NCI-H2029 treated with DMSO at 0.1 percent for 48 hours (cell line): ENCODE measurements at regions not wholly inside any gene's neighbourhood (a gene's known extent, or its start where the extent isn't known, plus 50 kb on each side); places are given as distances from the start of the nearest gene placed in this dataset.

Experiments used
- DNase-seq: peaks from one replicate; lab custom pipeline; 2025; lab: John Stamatoyannopoulos, UW

GRCh38 chr13:112124141-112124540, 57.2 kb downstream of the SOX1 start:
- DNase-seq, result no peak

DNA sequence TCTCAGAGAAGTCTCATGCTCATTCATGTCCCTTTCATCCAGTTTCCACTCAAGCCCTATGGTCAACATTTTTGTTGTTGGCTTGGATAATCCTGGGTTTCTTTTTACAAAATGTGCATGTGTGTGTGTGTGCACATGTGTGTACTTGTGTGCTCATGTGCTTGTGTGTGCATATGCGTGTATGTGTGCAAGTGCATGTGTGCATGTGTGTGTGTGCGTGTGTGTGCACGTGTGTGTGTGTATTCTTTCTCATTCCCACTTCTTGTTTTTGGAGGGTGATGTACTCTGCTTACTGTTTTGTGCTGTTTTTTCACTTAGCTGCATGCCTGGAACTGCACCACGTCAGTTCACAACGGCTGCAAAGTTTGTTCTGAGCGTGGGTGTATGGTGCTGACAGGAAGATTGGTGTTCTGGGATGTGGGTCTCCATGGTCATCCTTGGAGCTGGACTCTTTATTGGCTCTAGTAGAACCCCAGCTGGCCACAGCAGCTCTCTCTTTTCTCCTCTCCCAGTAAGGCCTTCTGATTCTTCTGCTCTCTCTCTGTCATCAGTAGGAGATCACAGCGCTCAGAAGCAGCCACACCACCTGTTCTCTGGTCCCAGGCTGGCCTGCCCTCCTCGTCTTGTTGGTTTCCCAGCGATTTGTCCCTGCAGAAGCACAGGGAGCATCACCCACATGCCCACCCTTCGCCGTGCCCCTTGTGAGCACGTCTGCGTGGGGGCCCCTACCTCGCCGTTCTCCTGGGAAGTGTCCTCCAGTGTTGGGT, 60.8 kb downstream of the SOX1 start:
- no peak for DNase-seq

GRCh38 chr13:112128331-112128610, 61.3 kb downstream of the SOX1 start:
- no peak for DNase-seq

DNA sequence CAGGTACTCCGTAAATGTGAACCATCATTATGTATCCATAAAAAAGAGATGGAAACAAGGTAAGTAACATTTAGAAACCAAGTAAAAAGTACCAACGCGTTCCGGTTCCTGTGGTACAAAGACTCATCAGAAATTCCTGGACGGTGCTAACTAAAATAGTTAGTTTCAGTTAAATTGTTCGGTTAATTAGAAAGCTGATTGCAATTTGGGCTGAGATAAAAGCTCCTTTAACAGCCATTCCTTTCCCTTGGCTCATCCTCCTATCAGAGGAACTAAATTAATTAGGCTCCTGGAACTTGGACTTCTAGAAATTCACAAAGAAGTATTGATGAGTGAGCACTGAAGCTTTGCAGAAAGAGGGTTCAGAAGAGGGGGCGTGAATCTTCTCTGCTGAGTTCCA, 63.5 kb downstream of the SOX1 start:
- DNase-seq, result no peak

GRCh38 chr13:112131081-112131712, 64.2 kb downstream of the SOX1 start:
- no peak for DNase-seq

DNA sequence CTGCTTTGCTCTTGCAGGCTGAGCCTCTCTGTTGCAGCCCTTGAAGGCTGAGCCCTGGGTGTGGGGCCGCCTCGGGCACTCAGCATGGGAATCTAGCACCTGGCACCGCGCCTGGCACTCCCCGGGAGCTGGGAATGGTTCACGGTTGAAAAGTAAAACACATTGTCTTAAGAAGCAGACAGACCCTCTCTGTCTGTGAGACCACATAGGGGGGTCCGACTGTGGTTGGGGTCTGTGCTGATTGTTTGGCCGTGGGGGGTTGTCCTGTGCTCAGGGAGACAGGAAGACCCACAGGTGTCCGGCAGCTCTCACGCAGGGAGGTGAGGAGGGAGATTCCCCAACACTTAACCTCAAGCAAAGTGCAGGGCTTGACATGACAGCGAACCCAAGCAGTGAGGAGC, 64.8 kb downstream of the SOX1 start:
- no peak for DNase-seq

- DNase-seq, result no peak
Measured at GRCh38 chr13:112132142-112132541, 65.2 kb downstream of the SOX1 start.

DNA sequence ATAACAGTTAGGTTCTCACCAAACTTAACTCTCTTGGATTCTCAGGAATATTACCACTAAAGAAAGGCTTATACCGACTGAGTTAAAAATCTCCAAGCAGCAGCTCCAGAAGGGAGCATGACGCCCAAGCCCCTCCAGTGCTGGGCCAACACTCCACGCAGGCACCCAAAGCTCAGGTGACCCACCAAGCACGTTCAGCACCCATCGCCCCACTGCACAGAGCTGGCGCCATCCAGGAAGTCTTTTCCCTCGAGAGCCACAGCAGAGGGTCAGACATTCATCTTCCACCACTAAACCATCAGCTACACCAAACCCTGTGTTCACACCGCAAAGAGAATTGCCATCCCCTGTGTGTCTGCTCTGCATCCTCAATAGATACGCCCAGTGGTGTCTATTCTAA, 65.7 kb downstream of the SOX1 start:
- no peak for DNase-seq

GRCh38 chr13:112133499-112134390, 66.8 kb downstream of the SOX1 start:
- no peak for DNase-seq

GRCh38 chr13:112134391-112135075, 67.6 kb downstream of the SOX1 start:
- DNase-seq, result no peak

GRCh38 chr13:112136095-112136494, 69.1 kb downstream of the SOX1 start:
- no peak for DNase-seq

DNA sequence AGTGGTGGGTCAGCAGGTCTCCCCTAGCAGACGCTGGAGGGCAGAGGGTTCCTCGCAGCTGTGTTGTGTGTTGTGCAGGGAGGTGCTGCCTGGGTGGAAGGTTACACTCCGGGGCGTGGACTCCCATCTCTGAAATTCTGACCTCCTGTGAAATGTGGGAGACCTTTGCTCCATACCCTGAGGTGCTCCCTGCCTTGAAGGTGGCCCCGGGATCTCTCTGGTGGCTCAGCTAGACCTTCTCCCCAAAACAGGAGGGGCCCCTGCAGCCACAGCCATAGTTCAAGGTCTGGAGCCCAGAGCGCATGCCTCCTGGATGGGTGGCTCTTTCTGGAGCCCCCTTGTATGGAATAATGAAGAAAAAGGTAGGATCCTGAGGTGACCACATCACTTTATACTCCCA, 70.2 kb downstream of the SOX1 start:
- DNase-seq, result no peak

DNA sequence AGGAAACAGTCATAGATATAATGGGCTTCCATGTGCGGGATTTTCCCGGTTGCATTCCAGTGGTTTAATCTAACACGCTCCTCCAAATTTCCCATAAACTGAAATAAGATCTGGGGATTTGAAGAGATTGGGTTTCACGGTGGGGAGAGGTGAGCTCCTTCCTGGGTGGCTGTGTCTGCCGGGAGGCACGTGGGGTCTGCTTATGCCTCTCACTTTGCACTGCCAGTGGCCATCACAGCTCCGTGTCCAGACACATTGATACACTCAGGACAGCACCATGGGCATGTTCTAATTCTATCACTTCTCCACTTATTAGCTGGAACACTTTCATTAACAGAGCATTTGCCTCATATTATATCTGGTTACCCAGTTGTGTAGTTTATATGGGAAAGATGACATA, 73.4 kb downstream of the SOX1 start:
- no peak for DNase-seq

- no peak for DNase-seq
Measured at GRCh38 chr13:112141643-112142400, 74.9 kb downstream of the SOX1 start.

GRCh38 chr13:112142401-112142930, 75.5 kb downstream of the SOX1 start:
- no peak for DNase-seq

- DNase-seq, result no peak
Measured at GRCh38 chr13:112143046-112143752, 76.2 kb downstream of the SOX1 start.

- no peak for DNase-seq
Measured at GRCh38 chr13:112143753-112144615, 77.0 kb downstream of the SOX1 start.

GRCh38 chr13:112144616-112145550, 77.9 kb downstream of the SOX1 start:
- DNase-seq, result no peak
